Fibroblast of pulmonary artery (primary cell): ENCODE measurements at regions not wholly inside any gene's neighbourhood (a gene's known extent, or its start where the extent isn't known, plus 50 kb on each side); places are given as distances from the start of the nearest gene placed in this dataset.
A peak's percentile ranks its signal among the peaks of the same experiment; 100 is the strongest.
"Not testable (repeated sequence)": the region's sequence is repeated elsewhere in the genome, so short reads cannot be mapped to it uniquely, and the experiment has no call there.

Source experiments
- DNase-seq: peaks from one replicate; pipeline ENCODE4 v3.0.0-alpha.2; 2010; ENCODE audit warnings: low read depth
- H3K4me3 ChIP-seq: replicated peaks from 2 replicates; pipeline ENCODE4 v1.5.1; 2011; ENCODE audit warnings: low read depth, mild to moderate bottlenecking, control low read depth, low read length, moderate library complexity
- CTCF ChIP-seq: IDR thresholded peaks from 2 replicates; pipeline ENCODE4 v1.5.1; 2011; ENCODE audit warnings: mild to moderate bottlenecking, control low read depth, low read length, inconsistent platforms; ENCODE audit errors: missing control alignments

- H3K4me3 ChIP-seq = no peak overlapping the region
- no peak for TF ChIP-seq CTCF
- DNase-seq = no peak
Measured at GRCh38 chr9:102941868-102942267, 53.3 kb upstream of the CYLC2 start.

- DNase-seq = no peak
- no peak overlapping the region for H3K4me3 ChIP-seq
- TF ChIP-seq CTCF = no peak
Measured at GRCh38 chr9:102922526-102922925, 72.6 kb upstream of the CYLC2 start.

GRCh38 chr9:102911185-102911584, 83.9 kb upstream of the CYLC2 start:
- no peak for TF ChIP-seq CTCF
- no peak for DNase-seq
- H3K4me3 ChIP-seq = no peak overlapping the region

- not testable (repeated sequence) for DNase-seq, H3K4me3 ChIP-seq
Measured at GRCh38 chr9:102905795-102906194, 89.3 kb upstream of the CYLC2 start.

GRCh38 chr9:102892025-102892424, 103.1 kb upstream of the CYLC2 start:
- no peak overlapping the region for H3K4me3 ChIP-seq
- no peak for DNase-seq
- TF ChIP-seq CTCF = no peak

GRCh38 chr9:102888747-102889146, 106.4 kb upstream of the CYLC2 start:
- not testable (repeated sequence) for DNase-seq, H3K4me3 ChIP-seq

- no peak overlapping the region for H3K4me3 ChIP-seq
- no peak for DNase-seq
- TF ChIP-seq CTCF = no peak
Measured at GRCh38 chr9:102875687-102876086, 119.4 kb upstream of the CYLC2 start.

- DNase-seq = peak; percentile 21
- H3K4me3 ChIP-seq = no peak overlapping the region
- no peak for TF ChIP-seq CTCF
Measured at GRCh38 chr9:102867488-102867887, 127.6 kb upstream of the CYLC2 start.
